Chondrocyte (in vitro differentiated cells): ENCODE measurements at regions not wholly inside any gene's neighbourhood (a gene's known extent, or its start where the extent isn't known, plus 50 kb on each side); places are given as distances from the start of the nearest gene placed in this dataset.

ENCODE experiments used
- DNase-seq: peaks from one replicate; pipeline ENCODE4 v3.0.0; 2021; ENCODE audit warnings: mixed read lengths, low spot score
- H3K27ac Mint-ChIP-seq: one replicate; pipeline ENCODE4 v1.8.0; 2021; ENCODE audit warnings: mild to moderate bottlenecking, moderate library complexity, mixed read lengths; ENCODE audit not compliant: unreplicated experiment
- H3K27me3 Mint-ChIP-seq: 2 replicates; pipeline ENCODE4 v1.8.0; 2021; ENCODE audit warnings: low read depth, mixed read lengths
- H3K36me3 Mint-ChIP-seq: 2 replicates; pipeline ENCODE4 v1.8.0; 2021; ENCODE audit warnings: low read depth, mixed read lengths
- H3K4me1 Mint-ChIP-seq: 2 replicates; pipeline ENCODE4 v1.8.0; 2021; ENCODE audit warnings: low read depth, mild to moderate bottlenecking, mixed read lengths
- H3K4me3 Mint-ChIP-seq: one replicate; pipeline ENCODE4 v1.8.0; 2021; ENCODE audit warnings: mild to moderate bottlenecking, moderate library complexity, mixed read lengths; ENCODE audit not compliant: unreplicated experiment
- H3K9me3 Mint-ChIP-seq: 2 replicates; pipeline ENCODE4 v1.8.0; 2021; ENCODE audit warnings: low read depth, mixed read lengths
- TF ChIP-seq, protein P1 (sequence below): fragments of 200-600 bp; sonication (generic); IDR thresholded peaks from 2 replicates; pipeline ENCODE4 v1.5.0; 2021; ENCODE audit warnings: antibody characterized with exemption, mild to moderate bottlenecking, moderate library complexity

DNA sequence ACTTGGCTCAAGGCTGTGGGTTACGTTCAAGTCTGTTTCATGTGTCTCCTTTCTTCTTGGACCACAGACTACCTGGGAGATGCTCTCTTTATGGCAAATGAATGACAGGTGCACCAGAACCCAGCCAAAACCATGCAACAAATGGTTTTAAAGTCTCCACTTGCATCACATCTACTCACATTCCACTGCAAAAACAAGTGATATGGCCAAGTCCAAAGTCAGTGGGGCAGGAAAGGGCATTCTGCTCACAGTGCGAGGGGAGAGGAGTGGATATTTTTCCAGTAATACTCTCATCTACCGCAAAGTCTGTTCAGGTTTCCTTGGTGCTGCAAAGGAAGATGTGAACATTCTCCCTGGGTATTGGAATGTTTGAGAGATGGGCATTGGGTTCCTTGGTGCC, 120.5 kb downstream of the UCHL1 start:
- Mint-ChIP-seq H3K27me3 (peaks cover 2% of the 10 kb centered on the region), H3K36me3 (peaks cover 4% of the 10 kb centered on the region), H3K27ac (no peak overlapping the region), H3K4me1 (peaks cover 8% of the 10 kb centered on the region), H3K9me3 (peaks cover 10% of the 10 kb centered on the region), H3K4me3 (no peak overlapping the region)
- TF ChIP-seq, protein P1, sequence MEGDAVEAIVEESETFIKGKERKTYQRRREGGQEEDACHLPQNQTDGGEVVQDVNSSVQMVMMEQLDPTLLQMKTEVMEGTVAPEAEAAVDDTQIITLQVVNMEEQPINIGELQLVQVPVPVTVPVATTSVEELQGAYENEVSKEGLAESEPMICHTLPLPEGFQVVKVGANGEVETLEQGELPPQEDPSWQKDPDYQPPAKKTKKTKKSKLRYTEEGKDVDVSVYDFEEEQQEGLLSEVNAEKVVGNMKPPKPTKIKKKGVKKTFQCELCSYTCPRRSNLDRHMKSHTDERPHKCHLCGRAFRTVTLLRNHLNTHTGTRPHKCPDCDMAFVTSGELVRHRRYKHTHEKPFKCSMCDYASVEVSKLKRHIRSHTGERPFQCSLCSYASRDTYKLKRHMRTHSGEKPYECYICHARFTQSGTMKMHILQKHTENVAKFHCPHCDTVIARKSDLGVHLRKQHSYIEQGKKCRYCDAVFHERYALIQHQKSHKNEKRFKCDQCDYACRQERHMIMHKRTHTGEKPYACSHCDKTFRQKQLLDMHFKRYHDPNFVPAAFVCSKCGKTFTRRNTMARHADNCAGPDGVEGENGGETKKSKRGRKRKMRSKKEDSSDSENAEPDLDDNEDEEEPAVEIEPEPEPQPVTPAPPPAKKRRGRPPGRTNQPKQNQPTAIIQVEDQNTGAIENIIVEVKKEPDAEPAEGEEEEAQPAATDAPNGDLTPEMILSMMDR: no peak
- no peak for DNase-seq

DNA sequence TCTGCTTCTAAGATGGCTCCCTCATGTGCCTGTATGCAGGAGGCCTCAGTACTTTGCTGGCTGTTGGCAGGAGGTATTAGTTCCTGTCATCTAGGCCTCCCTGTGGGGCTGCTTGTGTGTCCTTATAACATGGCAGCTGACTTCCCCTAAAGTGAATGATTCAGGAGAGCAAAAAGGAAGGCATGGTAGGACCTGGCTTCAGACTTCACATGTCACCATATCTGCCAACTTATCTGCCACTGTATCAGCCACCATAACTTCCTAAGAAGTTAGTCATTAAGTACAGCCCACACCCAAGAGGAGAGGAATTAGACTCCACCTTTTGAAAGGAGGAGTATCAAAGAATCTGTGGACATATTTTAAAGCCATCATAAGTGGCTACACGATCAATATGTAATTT, 122.5 kb downstream of the UCHL1 start:
- Mint-ChIP-seq H3K27ac (no peak overlapping the region), H3K4me1 (peaks cover 8% of the 10 kb centered on the region), H3K4me3 (no peak overlapping the region), H3K27me3 (peaks cover 2% of the 10 kb centered on the region), H3K9me3 (peaks cover 10% of the 10 kb centered on the region), H3K36me3 (peaks cover 4% of the 10 kb centered on the region)
- no peak for DNase-seq
- TF ChIP-seq, protein P1: no peak

DNA sequence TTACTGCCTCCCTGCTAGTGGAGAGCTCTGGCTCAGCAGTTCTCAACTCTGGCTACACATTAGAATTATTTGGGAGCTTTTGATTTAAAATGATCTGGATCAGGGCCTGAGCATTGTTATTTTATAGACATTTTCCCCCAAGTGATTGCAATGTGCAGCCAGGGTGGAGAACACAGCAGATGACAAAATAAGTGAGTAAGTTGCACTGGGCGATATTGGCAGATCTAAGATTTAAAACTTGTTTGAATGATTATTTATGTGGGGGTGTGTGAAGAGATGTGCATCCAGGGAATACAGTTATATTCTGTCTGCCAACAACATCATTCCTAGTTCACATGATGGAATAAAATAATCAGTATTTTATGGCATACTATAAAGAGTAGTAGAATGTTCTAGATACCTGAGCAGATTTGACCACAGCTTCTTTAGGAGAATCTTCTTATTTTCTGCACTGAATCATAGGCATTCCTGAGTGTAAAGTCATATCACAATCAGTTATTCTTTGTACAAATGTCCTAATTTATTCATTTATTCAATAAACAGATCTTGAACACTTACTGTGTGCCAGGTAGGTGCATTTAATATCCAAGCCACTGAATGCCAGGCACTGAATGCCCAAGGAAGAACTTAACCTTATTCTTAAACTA, 123.9 kb downstream of the UCHL1 start:
- Mint-ChIP-seq H3K27me3 (peaks cover 2% of the 10 kb centered on the region), H3K27ac (no peak overlapping the region), H3K4me3 (no peak overlapping the region), H3K9me3 (peaks cover 10% of the 10 kb centered on the region), H3K36me3 (peaks cover 4% of the 10 kb centered on the region), H3K4me1 (peaks cover 7% of the 10 kb centered on the region)
- TF ChIP-seq, protein P1: no peak
- DNase-seq: no peak

DNA sequence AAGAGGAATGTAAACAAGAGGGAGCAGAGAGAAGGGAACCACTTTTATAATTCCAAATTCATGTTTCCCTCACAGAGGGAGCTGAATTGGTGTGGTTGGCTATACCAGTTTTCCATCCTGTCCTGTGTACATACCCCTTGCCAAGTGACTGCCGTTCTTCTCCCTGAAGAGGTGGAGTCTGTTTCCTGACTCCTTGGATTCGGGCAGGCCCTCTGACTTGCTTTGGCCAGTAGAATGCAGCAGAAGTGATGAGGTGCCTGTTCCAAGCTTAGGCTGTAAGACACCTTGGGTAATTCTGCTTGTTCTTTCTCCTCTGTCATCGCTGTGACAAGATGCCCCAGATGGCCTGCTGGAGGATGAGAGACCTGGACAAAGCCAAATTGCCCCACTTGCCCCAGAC, 124.7 kb downstream of the UCHL1 start:
- Mint-ChIP-seq H3K9me3 (peaks cover 10% of the 10 kb centered on the region), H3K4me1 (no peaks in the 10 kb centered on the region), H3K27ac (no peak overlapping the region), H3K36me3 (peaks cover 4% of the 10 kb centered on the region), H3K27me3 (peaks cover 2% of the 10 kb centered on the region), H3K4me3 (no peak overlapping the region)
- TF ChIP-seq, protein P1: no peak
- DNase-seq: no peak

DNA sequence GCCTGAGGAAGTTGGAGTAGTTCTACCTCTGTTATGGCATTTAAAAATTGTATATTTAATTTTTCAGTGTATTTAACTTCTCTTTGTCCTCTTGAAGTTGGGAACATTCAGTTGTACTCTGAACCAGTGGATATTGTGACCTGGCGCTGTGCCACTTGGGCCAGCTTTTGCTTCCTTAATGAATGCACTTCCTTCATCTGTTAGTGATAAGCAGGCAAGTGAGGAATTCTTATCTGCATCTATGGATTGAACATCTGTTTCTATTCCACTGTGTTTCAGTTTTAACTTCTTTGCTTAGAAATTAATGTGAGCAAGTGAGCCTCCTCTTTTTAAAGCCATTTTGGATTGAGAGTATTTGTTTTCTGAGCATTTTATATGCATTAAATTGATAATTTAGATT, 128.3 kb downstream of the UCHL1 start:
- TF ChIP-seq, protein P1: no peak
- no peak overlapping the region for H3K27ac Mint-ChIP-seq
- no peaks in the 10 kb centered on the region for H3K36me3 Mint-ChIP-seq
- no peaks in the 10 kb centered on the region for H3K4me1 Mint-ChIP-seq
- no peak for DNase-seq
- no peak overlapping the region for H3K4me3 Mint-ChIP-seq
- peaks cover 2% of the 10 kb centered on the region for H3K27me3 Mint-ChIP-seq
- H3K9me3 Mint-ChIP-seq: no peaks in the 10 kb centered on the region
